ENCODE measurements at regions not wholly inside any gene's neighbourhood (a gene's known extent, or its start where the extent isn't known, plus 50 kb on each side); places are given as distances from the start of the nearest gene placed in this dataset.
A peak's percentile ranks its signal among the peaks of the same experiment; 100 is the strongest.
"Not testable (repeated sequence)": the region's sequence is repeated elsewhere in the genome, so short reads cannot be mapped to it uniquely, and the experiment has no call there.

DNA sequence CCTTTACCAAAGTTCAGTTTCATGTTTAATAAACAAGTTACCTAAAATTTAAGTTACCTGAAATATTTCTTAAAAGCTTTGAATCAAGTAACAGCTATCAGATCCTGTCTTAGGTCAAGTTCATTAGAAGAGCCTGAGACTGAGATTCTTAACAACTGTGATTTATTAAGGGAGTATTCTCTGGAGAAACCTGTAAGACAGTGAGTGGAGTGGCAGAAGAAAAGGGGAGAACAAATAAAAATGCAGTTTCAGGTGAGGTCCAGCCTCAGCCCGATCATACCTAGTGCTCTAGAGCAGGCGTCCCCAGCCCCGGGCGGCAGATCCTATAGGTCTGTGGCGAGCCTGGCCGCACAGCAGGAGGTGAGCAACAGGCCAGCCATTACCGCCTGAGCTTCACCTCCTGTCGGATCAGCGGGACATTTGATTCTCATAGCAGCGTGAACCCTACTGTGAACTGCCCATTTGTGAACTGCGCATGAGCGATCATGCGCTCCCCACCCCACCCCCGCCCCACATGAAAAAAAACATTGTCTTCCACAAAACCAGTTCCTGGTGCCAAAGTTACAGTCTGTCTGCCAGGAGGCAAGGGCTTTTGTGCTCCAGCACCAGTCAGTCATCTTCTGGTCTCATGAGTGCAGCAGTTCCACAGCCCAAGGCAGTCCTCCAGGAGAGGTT, 59.2 kb upstream of the ADGRB3 start:
- no peak for DNase-seq

DNA sequence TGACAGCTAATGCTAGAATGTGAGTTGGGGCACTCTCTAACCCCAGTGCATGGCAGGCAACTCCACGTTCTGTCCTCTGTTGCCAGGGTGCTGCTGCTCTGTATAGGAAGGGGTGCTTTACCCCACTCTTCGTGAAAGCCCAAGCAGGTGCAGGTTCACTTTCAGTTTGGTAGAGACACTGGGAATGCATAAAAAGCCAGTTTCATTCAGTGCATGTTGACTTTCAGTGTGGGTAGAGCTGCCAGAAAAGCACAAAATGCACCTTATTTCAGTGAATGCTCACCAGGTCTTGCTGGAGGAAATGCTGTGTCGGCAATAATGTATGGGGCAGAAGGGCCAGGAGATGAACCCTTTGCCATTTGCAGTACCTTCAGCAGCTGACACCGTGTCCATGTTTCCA, 62.1 kb upstream of the ADGRB3 start:
- DNase-seq, result no peak

DNA sequence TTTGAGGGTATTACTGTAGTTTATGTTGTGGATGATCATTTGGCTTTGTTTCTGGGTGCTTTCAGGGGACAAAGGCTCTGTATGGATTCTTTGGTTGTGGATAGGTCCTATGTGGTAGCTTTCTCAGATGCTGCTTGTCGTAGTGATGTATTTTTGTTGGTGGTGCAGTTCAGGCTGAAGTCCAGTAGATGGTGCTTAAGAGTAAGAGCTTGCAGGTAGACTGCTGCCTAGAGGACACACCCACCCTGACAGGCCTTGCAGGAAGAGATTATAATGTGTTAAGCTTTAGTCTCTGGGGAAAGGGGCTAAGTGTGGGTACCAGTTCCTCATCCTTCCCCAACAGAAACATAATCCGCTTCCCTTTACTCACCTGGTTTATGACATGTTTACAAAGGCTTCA, 62.6 kb upstream of the ADGRB3 start:
- peak; percentile 12 for DNase-seq

DNA sequence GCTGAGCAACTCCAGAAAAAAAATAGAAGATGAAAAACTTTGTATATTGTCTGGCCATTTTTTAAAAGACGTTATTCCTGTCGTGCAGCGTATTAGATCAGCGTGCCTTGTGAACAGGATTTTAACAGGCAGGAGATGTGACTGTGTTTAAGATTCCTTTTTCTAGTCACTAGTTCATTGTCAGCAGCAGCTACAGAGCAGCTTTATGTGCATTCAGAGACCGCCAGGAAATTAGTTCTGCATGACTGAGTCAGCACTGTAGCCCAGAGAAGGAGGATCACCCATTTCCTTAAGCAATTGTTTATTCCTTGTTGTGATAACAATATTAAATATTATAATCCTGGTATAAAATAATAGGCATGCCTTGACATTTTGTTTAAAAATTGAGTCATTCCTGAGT, 75.4 kb upstream of the ADGRB3 start:
- no peak for DNase-seq

DNA sequence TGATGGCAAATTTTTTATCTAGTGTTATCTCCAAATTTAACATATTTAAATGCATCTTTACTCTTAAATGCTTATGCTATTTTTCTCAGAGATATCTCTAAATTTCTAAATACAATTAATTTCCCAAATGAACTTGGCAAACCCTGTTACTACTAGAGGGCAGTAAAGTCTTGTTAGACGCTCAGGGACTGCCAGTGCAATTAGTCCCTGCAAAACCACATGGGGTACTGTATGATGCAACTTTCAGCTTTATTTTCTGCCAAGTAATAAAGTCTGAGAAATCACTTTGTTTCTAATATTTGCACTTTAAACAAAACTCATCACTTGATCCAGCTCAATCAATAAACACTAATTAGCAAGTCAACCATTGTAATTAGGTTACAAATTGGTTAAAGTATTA, 76.0 kb upstream of the ADGRB3 start:
- no peak for DNase-seq

DNA sequence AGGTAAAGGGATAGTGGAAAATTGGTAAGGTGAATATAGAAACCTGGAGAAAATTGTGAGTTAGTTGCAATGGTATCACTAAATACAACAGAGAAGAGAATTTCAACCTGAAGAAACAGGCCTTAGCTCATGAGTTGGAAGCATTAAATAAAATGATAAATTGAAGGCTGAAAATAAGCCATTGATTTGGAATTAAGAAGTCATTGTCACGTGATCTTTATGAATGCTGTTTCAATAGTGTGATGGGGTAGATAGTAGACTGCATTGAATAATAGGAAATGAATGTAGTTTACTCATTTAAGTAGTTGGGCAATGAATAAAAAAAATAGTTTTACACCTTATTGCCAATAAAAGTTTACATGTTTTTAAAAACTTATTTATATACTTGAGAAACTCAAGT, 88.5 kb upstream of the ADGRB3 start:
- no peak for DNase-seq

DNA sequence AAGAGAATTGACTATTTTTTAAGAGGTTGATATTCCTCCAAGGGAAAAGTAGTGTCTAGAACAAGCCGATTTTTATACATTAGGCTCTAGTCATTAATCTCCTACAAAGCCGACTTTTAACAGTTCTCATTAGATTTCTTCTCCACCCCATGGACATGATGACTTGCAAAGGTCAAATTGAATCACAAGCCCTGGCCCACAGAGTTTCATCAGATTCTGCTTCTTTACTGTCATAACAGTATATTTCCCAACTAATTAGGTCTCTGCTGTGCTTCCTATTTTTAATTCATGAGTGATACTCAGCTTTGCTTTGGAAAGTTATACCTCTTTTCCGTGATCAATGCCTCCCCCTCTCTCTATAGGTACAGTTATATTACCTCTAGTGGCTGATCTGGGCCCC, 90.6 kb upstream of the ADGRB3 start:
- DNase-seq, result no peak

DNA sequence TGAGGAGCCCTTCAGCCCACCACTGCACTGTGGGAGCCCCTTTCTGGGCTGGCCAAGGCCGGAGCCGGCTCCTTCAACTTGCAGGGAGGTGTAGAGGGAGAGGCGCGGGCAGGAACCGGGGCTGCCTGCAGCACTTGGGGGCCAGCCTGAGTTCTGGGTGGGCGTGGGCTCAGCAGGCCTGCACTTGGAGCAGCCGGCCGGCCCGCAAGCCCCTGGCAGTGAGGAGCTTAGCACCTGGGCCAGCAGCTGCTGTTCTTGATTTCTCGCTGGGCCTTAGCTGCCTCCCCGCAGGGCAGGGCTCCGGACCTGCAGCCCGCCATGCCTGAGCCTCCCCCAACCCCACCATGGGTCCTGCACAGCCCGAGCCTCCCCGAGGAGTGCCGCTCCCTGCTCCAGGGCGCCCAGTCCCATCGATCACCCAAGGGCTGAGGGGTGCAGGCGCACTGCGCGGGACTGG, 101.7 kb upstream of the ADGRB3 start:
- no peak for DNase-seq

DNA sequence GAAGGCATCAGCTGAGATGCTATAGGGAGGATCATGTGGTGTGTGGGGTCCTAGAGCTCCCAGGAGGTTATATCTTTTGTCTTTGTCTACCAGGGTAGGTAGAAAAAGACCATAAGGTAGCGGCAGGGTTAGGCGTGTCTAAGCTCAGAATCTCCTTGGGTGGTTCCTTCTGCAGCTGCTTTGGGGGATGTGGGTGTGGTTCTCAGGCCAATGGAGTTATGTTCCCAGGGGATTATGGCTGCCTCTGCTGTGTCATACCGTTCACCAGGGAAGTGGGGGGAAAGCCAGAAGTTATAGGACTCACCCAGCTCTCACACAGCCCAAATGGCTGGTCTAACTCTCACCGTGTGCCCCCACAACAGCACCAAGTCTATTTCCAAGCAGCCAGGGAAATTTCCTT, 107.4 kb upstream of the ADGRB3 start:
- DNase-seq, result no peak

DNA sequence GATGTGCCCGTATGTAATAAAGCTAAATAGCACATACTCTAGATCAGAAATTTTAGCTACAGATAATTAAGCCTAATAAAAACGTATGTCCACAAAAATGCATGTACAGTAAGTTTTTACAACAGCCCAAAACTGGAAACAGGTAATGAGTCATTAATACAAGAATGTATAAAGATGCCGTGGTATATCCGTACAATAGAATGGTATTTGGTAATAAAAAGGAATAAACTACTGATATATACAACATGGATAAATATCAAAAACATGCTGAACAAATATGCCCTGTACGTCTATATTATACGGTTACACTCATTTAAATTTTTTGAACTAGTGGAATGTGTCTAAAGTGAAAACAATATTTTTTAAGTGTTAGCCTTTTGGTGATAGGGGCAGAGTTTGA, 128.2 kb upstream of the ADGRB3 start:
- no peak for DNase-seq

DNA sequence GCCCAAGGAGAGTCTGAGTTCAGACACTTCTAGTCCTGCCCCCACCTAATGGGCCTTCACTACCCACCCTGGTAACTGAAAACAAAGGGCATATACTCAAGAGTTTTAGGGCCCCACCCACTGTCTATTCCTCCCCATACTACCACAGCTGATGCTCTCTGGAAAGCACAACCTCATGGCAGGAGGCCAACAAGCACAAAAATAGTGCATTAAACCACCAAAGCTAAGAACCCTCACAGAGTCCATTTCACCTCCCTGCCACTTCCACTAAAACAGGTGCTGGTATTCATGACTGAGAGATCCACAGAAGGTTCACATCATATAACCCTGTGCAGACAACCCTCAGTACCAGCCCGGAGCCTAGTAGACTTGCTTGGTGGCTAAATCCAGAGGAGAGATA, 132.1 kb upstream of the ADGRB3 start:
- no peak for DNase-seq

DNA sequence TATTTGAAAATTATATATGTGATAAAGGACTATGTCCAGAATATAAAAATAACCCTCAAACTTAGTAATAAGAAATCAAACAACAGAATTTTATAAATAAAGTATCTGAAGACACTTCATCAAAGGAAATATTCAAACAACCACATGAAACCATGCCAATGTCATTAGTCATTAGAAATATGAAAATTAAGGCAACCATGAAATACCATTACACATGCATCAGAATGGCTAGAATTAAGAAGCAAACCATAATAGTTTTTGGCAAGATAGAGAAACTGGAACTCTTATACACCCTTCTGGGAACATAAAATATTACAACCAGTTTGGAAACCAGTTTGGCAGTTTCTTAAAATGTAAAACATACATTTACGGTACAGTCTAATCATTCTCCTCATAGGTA, 137.2 kb upstream of the ADGRB3 start:
- DNase-seq, result no peak

DNA sequence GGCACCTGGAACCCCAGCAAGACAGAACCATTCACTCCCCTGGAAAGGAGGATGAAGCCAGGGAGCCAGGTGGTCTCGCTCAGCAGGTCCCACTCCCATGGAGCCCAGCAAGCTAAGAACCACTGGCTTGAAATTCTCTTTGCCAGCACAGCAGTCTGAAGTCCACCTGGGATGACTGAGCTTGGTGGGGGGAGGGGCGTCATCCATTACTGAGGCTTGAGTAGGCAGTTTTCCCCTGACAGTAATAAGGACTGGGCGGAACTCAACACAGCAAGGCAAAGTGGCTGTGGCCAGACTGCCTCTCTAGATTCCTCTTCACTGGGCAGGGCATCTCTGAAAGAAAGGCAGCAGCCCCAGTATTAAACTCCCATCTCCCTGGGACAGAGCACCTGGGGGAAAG, 140.2 kb upstream of the ADGRB3 start:
- not testable (repeated sequence) for DNase-seq

DNA sequence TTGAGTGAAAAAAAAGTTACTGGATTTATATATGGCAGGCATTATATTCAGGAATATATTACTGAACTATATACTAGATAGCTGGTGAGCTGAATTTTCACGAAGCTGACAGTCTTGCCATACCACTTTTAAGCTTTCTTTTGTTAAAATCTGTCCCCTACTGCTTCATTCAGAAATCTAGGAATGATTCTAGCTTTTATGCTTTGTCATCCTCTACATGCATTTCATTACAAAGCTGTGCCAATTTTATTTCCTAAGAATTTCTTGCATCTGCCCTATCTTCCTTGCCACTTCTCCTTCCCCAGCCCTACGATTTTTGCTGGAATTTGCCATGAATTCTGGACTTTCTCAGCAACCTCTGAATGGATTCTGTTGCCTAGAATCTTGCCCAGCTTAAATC, 158.5 kb upstream of the ADGRB3 start:
- no peak for DNase-seq

DNA sequence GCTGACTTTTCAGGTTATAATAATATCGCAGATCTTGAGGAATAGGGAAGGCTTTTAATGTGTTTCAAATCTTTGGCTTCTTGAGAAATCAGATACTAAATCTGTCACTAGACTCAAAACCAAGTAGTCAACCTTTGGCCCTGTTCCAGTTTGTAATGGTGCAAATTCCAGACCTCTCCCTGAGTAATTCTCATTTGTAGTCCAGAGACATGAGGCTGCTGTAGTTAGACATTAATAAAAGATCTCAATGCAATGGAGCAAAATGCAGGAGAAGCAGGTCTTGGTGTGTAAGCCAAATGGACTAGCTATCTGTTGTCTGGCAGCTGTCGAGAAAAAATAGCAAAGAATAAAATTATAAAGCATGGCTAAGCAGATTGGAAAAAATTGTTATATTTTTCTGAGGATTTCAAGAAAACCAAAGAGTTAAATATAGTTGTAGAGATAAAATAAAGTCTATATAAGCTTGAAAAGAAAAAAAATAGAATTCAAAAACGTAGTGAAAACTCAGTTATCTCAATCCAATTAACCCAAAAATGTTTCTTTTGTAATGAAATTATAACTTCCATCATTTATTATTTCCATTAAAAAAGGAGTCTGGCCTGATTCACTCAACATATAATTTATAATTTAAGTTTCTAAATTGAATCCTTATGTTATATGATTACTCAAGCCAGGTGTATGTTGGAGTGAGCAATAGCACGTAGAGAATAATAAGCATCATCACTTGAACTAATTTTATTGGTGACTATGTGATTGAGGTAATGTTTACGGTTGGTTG, 161.5 kb upstream of the ADGRB3 start:
- DNase-seq, result no peak

DNA sequence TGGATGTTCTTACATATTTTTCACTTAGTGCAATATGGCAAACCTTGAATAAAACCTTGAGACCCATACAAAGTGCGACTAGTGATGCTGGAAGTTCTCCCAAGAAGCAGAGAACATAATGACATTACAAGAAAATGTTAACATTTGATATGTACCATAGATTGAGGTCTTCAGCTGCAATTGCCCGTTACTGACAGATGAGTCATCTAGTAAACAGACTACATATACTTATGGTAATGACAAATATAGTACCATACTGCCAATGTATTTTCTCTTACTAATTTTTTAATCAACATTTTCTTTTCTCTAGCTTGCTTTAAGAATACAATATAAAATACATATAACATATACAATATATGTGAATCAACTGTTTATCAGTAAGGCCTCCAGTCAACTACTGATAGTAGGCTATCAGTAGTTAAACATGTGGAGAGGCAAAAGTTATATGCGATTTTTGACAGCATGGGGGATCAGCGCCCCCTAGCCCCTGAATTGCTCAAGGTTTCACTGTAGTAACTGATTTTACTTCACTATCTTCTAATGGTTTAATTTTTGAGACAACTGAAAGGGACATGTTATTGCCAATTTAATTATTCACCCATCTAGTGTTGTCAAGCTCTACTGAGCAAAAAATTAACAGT, 166.7 kb upstream of the ADGRB3 start:
- no peak for DNase-seq

DNA sequence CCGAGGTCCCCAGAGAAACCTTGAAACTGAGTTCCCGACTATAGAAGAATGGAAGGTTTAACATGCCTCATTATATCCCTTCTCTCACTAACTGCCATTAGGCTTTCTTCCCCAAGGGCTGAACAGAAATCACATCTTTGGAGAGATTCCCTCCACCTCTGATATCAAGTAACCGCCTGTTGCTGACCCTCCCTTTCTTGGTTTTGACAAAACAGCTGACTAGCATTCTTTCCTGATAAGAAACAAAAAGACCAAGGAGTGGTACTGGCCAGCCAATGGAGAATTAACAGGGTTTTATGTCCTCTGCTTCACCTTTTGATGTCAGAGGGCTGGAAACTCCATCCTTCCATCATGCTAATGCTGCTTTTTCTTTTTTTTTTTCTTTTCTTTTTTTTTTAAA, 176.6 kb upstream of the ADGRB3 start:
- DNase-seq, result no peak

DNA sequence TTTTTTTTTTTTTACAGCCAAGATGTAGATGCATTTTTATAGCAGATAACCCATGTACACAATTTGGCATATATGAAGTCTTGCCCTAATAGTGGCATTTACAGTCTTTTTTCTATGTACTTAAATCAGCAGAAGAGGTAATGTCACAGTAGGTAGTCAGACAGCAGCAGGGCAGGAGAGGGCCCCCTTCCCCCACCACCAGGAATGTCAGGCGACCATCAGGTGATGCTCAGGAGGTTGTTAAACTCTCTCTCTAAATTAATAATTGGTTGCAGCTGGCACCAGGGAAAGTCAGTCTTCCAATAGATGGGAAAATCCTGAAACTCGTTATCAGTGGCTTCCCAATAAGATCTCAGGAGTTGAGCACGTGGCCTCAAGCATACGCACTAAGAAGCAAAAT, 188.0 kb upstream of the ADGRB3 start:
- no peak for DNase-seq

DNA sequence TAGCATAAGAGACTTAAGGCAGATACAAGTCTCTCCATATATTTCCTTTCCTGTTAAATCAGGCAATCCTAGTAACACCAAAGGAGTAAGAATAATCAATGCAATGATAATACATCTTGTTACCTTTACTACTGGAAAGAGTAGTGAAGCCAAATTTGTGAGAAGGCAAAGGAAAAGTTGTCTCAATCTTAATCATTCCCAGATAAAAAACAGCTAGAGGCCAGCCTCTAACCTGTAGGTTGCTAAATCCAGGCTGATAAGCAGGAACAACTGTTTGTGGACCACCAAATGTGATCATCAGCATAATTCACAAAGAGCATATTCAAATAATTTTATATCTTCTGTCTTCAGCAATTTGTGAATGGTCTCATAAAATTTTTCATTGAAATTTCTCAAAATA, 189.2 kb upstream of the ADGRB3 start:
- DNase-seq, result no peak

DNA sequence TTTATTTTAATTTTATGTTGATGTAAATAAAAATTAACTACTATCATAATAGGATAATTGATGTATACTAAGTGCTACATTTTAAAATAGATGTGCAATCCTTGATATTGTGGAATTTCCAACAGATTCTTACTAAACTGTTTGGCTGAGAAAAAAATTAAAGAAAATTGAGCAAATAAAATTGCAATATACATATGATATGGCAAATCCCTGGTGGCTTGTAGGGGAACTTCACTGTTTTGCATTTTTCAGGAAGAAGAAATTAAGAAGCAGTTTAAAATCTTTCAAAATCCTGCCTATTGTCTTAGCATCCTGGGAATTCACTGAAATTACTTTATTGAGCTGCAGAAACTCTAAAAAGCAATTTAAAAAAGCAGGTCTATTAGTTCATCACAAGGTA, 191.4 kb upstream of the ADGRB3 start:
- DNase-seq, result no peak

DNA sequence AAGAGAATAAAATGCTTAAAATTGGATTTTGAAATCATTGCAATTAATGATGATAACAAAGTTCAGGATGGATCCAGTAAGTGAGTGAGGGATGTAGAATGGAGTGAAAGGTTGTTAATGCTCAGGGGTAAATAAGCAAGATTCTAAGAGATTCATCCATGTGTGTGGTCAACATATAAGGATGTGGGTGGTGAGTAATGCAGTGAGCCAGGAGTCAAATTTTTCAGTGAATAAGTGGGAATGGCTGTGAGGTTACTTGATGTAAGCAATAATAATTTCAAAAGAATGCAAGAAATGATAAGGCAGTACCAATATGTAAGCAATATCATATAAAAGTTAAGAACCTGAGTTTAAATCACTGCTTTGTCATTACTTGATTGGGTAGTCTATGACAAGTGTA, 207.5 kb upstream of the ADGRB3 start:
- no peak for DNase-seq

DNA sequence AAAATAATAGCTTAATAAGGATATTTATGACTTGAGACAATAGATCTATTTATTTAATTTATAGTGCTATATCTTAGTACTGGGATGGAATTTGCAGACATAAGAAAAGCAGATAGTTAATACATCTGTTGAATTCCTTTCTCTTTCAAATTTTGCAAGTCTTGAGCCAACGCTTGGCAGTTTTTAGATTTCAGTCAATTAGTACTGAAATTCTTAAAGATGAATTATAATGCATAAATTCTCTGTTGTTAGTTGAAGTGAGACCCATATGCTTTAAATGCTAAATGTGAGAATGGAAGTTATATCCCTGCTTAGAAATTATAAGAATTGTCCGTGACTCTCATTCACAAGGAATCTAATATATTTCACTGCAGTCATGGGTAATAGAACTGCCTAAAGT, 225.1 kb upstream of the ADGRB3 start:
- DNase-seq, result no peak

DNA sequence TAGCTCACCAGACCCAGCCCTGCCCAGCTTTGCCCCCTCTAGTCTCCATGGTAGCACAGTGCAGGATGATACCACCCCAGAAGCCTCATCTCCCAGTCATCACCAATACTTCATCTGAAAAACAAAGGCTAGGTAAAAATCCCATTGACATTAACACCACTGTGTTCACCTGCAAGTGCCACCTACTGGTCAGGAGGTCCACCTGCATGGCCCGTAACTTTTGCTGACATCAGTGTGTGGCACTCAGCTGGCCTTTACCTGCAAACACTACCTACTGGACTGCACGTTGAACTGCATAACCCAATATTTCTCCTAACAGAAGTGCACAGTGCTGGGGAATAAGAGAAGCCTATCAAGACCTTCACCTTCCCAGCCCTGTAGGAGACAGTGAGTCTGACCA, 234.7 kb upstream of the ADGRB3 start:
- no peak for DNase-seq

DNA sequence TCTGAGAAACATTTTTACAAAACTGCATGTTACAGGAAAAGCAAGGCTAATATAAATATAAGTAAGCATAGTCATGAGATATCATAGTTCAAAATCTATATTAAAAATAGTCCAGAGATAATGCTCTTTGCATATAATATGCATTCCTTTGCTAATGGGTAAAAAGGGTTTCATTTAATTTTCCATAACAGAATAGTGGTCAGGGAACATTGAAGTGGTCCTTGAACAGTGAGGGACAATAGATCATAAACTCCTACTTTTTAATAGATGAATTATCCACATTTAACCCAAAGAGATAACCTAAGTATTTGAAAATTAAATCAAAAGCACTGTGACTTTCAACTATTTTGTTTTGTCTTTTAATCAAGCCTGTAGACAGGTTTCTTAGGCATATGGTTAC, 243.1 kb upstream of the ADGRB3 start:
- DNase-seq, result no peak
